Fibroblast of skin of right quadriceps (primary cell): ENCODE measurements at regions not wholly inside any gene's neighbourhood (a gene's known extent, or its start where the extent isn't known, plus 50 kb on each side); places are given as distances from the start of the nearest gene placed in this dataset.
"Not testable (repeated sequence)": the region's sequence is repeated elsewhere in the genome, so short reads cannot be mapped to it uniquely, and the experiment has no call there.

Experiments
- DNase-seq: peaks from one replicate; pipeline ENCODE4 v3.0.0-alpha.2; 2013

DNA sequence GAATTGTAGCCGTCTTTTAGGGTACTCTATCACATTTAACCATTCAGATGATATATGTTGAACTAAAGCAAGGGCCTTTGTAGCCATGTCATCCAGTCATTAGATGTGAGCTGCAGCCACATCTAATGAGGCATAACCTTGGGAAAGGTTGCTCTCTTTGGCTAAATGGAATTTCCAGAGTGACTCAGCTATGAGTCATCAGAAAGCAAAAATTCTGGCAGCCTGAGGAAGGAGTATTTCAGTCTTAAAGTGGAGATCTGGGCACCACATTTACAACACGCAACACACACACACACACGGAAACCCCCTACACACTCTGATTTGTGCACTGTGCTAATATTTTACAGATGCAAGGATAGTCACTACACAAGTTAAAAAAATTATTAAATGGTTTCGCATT is 176.9 kb upstream of the ZWINT start:
- peak; percentile 86 for DNase-seq

DNA sequence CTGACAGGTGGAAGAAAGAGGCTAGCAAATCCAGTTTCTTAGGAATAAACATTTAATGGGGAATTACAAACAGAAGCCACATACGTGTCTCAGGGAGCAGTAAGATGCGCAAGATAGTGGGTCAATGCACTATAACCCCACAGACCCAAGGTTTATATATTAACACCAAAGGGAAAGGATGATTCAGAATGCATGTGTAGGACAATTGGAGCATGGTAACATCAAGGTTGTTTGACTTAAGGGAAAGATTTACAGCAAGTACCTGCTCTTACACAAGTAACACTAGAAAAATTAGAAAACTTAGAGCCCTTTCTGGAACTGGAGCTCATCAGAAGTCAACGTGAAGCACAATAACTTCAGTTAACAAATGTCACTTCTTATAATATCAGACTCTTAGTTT is 161.1 kb upstream of the ZWINT start:
- no peak for DNase-seq

DNA sequence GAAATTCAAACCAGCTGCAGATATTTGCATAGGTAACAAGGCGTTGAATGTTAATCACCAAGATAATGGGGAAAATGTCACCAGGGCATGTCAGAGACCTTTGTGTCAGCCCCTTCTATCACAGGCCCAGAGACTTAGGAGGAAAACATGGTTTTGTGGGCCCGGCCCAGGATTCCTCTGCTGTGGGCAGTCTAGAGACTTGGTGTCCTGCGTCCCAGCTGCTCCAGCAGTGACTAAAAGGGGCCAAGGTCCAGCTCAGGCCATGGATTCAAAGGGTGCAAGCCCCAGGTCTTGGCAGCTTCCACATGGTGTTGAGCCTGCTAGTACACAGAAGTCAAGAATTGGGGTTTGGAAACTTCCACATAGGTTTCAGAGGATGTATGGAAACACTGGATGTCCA is 147.5 kb upstream of the ZWINT start:
- DNase-seq = no peak

DNA sequence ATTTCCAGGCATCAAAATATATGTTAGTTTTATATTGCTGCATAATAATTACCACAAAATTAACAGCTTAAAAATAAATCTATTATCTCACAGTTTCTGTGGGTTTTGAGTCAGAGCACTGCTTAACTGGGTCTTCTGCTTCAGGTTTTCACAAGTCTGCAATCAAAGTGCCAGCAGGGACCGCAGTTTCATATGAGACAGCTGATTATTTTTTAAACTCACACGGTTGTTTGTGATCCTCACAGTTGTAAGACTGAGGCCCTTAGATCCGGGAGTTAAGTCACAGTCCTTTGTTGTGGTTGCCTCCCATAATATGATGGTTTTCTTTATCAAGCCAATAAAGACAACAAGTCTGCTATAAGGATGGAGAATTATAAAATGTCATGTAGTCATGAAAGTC is 146.0 kb upstream of the ZWINT start:
- DNase-seq = no peak

DNA sequence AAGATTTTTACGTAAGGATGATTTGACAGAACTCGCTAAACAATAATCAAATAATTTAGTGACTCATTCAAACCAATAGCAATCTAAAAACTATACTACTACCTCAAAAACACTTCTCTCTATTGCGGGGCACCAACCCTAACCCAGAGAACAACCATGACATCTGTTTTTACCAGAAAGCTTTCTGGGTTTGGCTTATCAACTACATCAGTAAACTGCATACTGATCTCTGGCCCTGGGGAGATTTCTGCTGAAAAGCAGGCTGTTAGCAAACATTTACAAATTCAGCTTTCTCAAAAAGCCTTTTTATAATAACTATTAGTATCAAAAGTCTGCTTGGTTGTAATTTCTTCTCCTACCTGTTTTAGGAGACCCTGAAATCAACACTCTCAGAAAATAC is 144.5 kb upstream of the ZWINT start:
- DNase-seq = no peak

DNA sequence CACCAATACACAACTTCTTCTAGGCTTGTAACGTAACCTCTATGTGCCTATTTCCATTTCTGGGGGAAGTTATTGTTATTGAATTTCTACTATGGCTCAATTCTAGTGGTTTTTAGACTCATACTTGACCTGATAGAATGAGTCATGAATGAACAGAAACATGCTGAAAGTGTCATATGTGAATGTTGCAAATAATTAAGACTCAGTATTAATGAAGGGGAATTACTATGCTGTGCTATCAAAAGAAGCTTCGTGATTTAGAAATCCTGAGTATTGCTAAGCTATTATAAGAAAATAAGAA is 135.1 kb upstream of the ZWINT start:
- no peak for DNase-seq

DNA sequence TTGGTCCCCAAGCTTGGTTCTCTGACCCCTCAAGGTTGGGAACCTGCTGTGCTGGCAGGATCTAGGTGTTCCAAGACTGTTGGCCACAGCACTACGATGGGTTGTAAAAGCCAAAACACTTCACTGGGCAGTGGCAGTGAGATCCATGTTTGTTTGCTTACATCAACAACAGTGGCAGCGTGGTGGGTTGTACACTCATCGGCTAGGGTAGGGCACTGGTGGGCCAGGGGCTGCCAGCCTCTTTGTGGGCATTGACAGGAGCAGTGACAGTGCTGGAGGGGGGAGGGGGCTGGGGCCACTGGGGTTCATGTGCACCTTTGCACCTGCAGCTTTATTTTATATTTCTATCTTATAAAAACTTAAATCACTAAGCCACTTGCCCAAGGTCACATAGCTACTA is 126.7 kb upstream of the ZWINT start:
- no peak for DNase-seq

DNA sequence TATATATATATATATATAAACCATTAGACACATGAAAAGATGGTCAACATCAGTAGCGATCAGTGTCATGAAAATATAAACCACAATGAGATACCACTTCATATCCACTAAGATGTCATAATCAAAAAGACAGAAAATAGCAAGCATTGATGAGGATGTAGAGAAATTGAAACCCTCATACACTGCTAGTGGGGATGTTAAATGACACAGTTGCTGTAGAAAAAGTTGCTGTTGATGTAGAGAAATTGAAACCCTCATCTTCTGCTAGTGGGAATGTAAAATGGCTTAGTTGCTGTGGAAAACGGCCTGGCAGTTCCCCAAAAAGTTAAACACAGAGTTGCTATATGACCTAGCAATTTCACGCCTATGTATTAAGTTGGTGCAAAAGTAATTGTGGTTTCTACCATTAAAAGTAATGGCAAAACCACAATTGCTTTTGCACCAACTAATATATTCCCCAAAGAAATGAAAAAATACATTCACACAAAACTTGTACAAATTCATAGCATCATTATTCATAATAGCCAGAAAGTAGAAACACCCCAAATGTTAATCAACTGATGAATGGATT is 120.5 kb upstream of the ZWINT start:
- no peak for DNase-seq

DNA sequence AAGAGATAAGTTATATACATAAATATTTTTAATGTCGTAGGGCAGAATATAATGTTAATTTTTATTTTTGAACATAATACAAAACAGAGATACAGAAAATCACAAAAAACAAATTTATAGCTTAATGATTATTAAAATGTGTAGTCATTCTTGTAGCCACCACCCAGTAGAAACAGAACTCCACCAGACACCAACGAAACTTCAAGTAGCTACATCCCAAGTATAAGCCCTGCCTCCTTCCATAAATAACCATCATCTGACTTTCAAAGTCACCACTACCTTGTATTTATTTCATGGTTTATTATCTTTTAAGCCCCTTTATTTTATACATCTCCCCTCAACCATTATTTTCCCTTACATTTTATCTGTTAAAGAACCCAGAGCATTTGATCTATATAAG is 111.9 kb upstream of the ZWINT start:
- no peak for DNase-seq

DNA sequence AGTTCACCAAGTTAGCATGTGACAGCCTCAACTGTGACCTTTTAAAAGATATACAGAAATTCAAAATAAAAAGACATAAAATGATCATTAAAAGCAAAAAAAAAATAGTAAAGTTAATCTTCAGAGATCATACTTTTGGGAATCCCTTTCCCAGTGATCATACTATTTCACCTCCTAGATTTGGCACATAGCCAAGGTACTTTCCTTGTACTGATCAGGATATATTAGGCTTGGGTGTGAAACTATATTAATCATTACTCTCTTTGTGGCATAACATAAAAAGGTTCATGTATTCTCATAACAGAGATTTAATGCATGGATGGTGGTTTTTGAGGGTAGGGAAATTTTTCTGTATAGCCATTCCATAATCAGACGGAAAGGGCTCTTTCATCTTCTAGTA is 109.6 kb upstream of the ZWINT start:
- no peak for DNase-seq

DNA sequence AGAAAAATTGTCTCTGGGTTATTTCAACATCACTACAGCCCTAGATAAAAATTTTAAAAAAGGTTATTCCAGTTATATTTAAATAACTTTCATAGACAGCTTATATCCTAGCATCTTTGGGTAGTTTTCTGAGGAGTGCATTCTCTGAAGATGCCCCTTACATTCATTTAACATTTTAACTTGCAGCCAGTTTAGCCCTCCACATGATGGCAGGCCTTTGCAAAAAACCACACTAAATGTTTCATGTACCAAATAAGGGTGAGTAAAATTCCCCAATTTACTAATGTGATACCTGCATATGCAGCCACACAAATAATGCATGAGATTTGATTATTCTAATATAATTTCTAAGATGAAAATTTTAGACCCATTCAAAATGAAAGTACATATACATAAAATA is 108.4 kb upstream of the ZWINT start:
- DNase-seq = no peak

DNA sequence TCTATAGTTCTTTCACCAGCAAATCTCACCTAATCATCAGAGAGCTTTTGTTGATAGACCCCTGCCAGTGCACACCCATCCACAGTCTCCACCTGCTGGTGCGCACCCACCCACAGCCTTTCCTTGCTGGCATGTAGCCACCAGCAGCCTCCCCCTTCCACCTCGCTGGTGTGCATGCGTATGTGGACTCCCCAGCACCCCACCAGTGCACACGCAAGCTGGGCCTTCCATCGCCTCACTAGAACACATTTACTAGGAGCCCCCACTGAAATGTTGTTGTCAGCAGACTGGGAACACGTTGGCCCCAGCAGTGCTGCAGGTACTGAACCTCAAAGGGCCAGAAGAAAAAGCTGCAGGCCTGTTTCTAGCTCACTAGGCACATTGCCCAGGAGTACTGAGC is 104.9 kb upstream of the ZWINT start:
- no peak for DNase-seq

DNA sequence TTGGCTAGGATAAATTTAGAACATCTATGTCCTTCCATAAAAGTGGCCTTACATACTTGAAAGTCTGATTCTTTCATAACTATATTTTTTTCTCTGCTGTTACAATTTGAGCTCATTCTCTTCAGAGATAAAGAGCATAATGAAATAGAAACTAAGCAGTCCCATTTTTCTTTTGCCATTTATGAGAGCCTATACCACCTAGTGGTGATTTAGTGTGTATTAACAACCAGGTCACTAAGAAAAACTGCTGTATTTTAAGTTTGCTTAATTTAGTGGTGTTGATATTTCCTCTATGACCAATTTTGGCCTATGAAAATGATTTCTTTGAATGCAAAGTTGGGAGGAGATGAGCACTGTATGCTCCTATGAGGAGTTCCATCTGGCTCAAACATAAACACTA is 88.7 kb upstream of the ZWINT start:
- DNase-seq = no peak

DNA sequence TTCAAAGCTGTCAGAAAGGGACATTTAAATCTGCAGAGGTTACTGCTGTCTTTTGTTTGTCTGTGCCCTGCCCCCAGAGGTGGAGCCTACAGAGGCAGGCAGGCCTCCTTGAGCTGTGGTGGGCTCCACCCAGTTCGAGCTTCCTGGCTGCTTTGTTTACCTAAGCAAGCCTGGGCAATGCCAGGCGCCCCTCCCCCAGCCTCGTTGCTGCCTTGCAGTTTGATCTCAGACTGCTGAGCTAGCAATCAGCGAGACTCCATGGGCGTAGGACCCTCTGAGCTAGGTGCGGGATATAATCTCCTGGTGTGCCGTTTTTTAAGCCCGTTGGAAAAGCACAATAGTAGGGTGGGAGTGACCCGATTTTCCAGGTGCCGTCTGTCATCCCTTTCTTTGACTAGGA is 86.6 kb upstream of the ZWINT start:
- DNase-seq = not testable (repeated sequence)

DNA sequence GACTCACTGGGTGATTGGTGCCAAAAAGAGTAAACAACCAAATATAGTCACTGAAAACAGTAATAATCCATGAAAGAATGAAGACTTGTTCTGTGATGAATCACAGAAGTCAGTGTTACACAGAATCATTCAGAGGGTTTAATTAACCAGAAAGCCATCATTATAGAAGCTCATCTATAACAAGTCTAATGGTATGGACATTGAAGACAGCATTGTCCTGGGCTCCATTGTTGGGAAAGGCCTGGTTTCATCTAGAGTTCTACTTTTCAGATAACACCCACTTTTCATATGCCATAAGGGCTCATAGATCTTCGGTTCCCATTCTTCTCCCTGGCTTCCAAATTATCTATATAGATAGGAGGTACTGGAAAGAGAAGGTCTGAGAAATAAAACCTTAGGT is 80.3 kb upstream of the ZWINT start:
- not testable (repeated sequence) for DNase-seq
